SK-N-SH (cell line): ENCODE measurements at regions not wholly inside any gene's neighbourhood (a gene's known extent, or its start where the extent isn't known, plus 50 kb on each side); places are given as distances from the start of the nearest gene placed in this dataset.
A peak's percentile ranks its signal among the peaks of the same experiment; 100 is the strongest.

Source experiments
- CTCF ChIA-PET: fragments of 300-600, 350-600 bp; formaldehyde crosslinking; extraction: SDS; loops from one replicate; lab custom pipeline; 2021; lab: Yijun Ruan, JAX
- POLR2A ChIA-PET: fragments of 350-600 bp; sonication (Branson Sonifier 250); formaldehyde crosslinking; extraction: SDS; loops from one replicate; lab custom pipeline; 2020; ENCODE audit warnings: antibody characterized with exemption, inconsistent platforms; lab: Yijun Ruan, JAX
- DNase-seq: peaks from one replicate; pipeline ENCODE4 v3.0.0; 2012
- H2AFZ ChIP-seq: fragments of 200-600 bp; sonication (generic); 2 replicates; pipeline ENCODE4 v1.8.1; 2016; ENCODE audit warnings: antibody characterized with exemption, mild to moderate bottlenecking, low read depth
- H3F3A ChIP-seq: fragments of 200-600 bp; sonication (generic); replicated peaks from 2 replicates; pipeline ENCODE3; 2016; ENCODE audit warnings: antibody characterized with exemption, mild to moderate bottlenecking; ENCODE audit not compliant: insufficient read depth
- H3K27ac ChIP-seq, 2 experiments: fragments of 200-500 bp in 1 of 2; fragments of 200-600 bp in 1 of 2; sonication (Bioruptor generic) in 1 of 2; sonication (generic), shearing (Covaris generic) in 1 of 2; 2 replicates each; pipeline versions ENCODE4 v1.5.1 to v1.6.1; 2014 to 2016; ENCODE audit warnings: low read depth in 2 of 2, inconsistent platforms in 1 of 2, low read length in 1 of 2, mild to moderate bottlenecking in 1 of 2, mixed read lengths in 1 of 2
- H3K27me3 ChIP-seq: fragments of 200-600 bp; sonication (generic), shearing (Covaris generic); 2 replicates; pipeline ENCODE4 v1.6.1; 2016; ENCODE audit warnings: mixed run types; ENCODE audit not compliant: insufficient read depth
- H3K36me3 ChIP-seq, 2 experiments: fragments of 200-500 bp in 1 of 2; fragments of 200-600 bp in 1 of 2; sonication (Bioruptor generic) in 1 of 2; sonication (generic) in 1 of 2; replicated peaks in 1 of 2; 2 replicates each; pipeline versions ENCODE3 to v1.5.1; 2014 to 2016; ENCODE audit warnings: low read length in 1 of 2, mild to moderate bottlenecking in 1 of 2; ENCODE audit not compliant: insufficient read depth in 2 of 2, control insufficient read depth in 1 of 2
- H3K4me1 ChIP-seq, 2 experiments: fragments of 200-500 bp in 1 of 2; fragments of 200-600 bp in 1 of 2; sonication (Bioruptor generic) in 1 of 2; sonication (generic), shearing (Covaris generic) in 1 of 2; 2 replicates each; pipeline versions ENCODE4 v1.5.1 to v1.6.1; 2014 to 2016; ENCODE audit warnings: low read depth in 1 of 2, low read length in 1 of 2, mixed run types in 1 of 2; ENCODE audit not compliant: insufficient read depth in 2 of 2, control insufficient read depth in 1 of 2
- H3K4me2 ChIP-seq: fragments of 200-600 bp; sonication (generic), shearing (Covaris generic); 2 replicates; pipeline ENCODE4 v1.6.1; 2017; ENCODE audit warnings: mixed run types
- H3K4me3 ChIP-seq, 2 experiments: fragments of 200-500 bp in 1 of 2; fragments of 200-600 bp in 1 of 2; sonication (Bioruptor generic) in 1 of 2; sonication (generic), shearing (Covaris generic) in 1 of 2; 2 replicates each; pipeline versions ENCODE4 v1.5.1 to v1.8.1; 2014 to 2016; ENCODE audit warnings: low read depth in 2 of 2, inconsistent platforms in 1 of 2, low read length in 1 of 2, mild to moderate bottlenecking in 1 of 2, mixed read lengths in 1 of 2, moderate library complexity in 1 of 2
- H3K79me2 ChIP-seq: fragments of 200-600 bp; sonication (generic); 2 replicates; pipeline ENCODE4 v1.8.1; 2017; ENCODE audit warnings: mild to moderate bottlenecking; ENCODE audit not compliant: insufficient read depth
- H3K9ac ChIP-seq: fragments of 200-600 bp; sonication (generic); 2 replicates; pipeline ENCODE4 v1.6.1; 2017; ENCODE audit warnings: mixed run types
- H3K9me2 ChIP-seq: fragments of 200-600 bp; sonication (generic); 2 replicates; pipeline ENCODE4 v1.6.1; 2017; ENCODE audit warnings: mixed run types
- H3K9me3 ChIP-seq: fragments of 200-600 bp; sonication (generic); 2 replicates; pipeline ENCODE4 v1.6.1; 2017; ENCODE audit warnings: mixed run types, mild to moderate bottlenecking, moderate library complexity
- H4K20me1 ChIP-seq: fragments of 200-600 bp; sonication (generic); 2 replicates; pipeline ENCODE4 v1.6.1; 2017; ENCODE audit warnings: mild to moderate bottlenecking, mixed run types; ENCODE audit not compliant: insufficient read depth
- CTCF ChIP-seq: fragments of 200-600 bp; sonication (generic); IDR thresholded peaks from 2 replicates; pipeline ENCODE4 v1.6.1; 2017; ENCODE audit warnings: antibody characterized with exemption, mild to moderate bottlenecking, moderate library complexity
- EP300 ChIP-seq, 2 experiments: IDR thresholded peaks; 2 replicates each; pipeline versions ENCODE4 v1.4.0 to v1.6.1; 2012; ENCODE audit warnings: borderline replicate concordance in 1 of 2, low read depth in 1 of 2, low read length in 1 of 2
- EZH2phosphoT487 ChIP-seq: fragments of 200-600 bp; sonication (generic); IDR thresholded peaks from 2 replicates; pipeline ENCODE4 v1.6.1; 2017; ENCODE audit warnings: low read depth, mixed run types, mild to moderate bottlenecking, antibody characterized with exemption, moderate library complexity, borderline replicate concordance
- FOXJ3 ChIP-seq: sonication (generic); formaldehyde crosslinking; IDR thresholded peaks from 2 replicates; pipeline ENCODE4 v1.5.1; 2020; ENCODE audit warnings: mild to moderate bottlenecking, missing genetic modification reagents
- GABPA ChIP-seq: IDR thresholded peaks from 2 replicates; pipeline ENCODE4 v1.4.0; 2012; ENCODE audit warnings: low read depth, mild to moderate bottlenecking
- MAX ChIP-seq: IDR thresholded peaks from 2 replicates; pipeline ENCODE4 v1.4.0; 2012; ENCODE audit warnings: low read depth
- MXI1 ChIP-seq: IDR thresholded peaks from 2 replicates; pipeline ENCODE4 v1.6.1; 2012; ENCODE audit warnings: mild to moderate bottlenecking, low read depth, low read length, improper control_type of control experiment
- NFIC ChIP-seq: IDR thresholded peaks from 2 replicates; pipeline ENCODE4 v1.4.0; 2012; ENCODE audit warnings: borderline replicate concordance
- POLR2AphosphoS5 ChIP-seq: IDR thresholded peaks from 2 replicates; pipeline ENCODE4 v1.6.1; 2012; ENCODE audit warnings: low read depth, low read length
- RAD21 ChIP-seq: IDR thresholded peaks from 2 replicates; pipeline ENCODE4 v1.6.1; 2012; ENCODE audit warnings: mild to moderate bottlenecking, low read length
- REST ChIP-seq: IDR thresholded peaks from 2 replicates; pipeline ENCODE4 v1.6.1; 2012; ENCODE audit warnings: mild to moderate bottlenecking, low read depth, low read length, moderate library complexity
- RFX5 ChIP-seq: IDR thresholded peaks from 2 replicates; pipeline ENCODE4 v1.6.1; 2012; ENCODE audit warnings: mild to moderate bottlenecking, improper control_type of control experiment, low read length
- SIN3A ChIP-seq: IDR thresholded peaks from 2 replicates; pipeline ENCODE4 v1.6.1; 2012; ENCODE audit warnings: low read depth, mild to moderate bottlenecking, low read length, moderate library complexity, borderline replicate concordance
- TCF12 ChIP-seq: IDR thresholded peaks from 2 replicates; pipeline ENCODE4 v1.4.0; 2012
- TEAD4 ChIP-seq: IDR thresholded peaks from 2 replicates; pipeline ENCODE4 v1.4.0; 2012; ENCODE audit warnings: mild to moderate bottlenecking, borderline replicate concordance; ENCODE audit not compliant: insufficient read depth
- USF2 ChIP-seq: fragments of 150-350 bp; IDR thresholded peaks from 2 replicates; pipeline ENCODE4 v1.6.1; 2017; ENCODE audit warnings: antibody characterized with exemption, low read length, low read depth, borderline replicate concordance
- WGBS: methylation state at CpG from one replicate; pipeline ENCODE4 v1.1.6; 2017; ENCODE audit warnings: low lambda C conversion rate; 5-methylcytosine and 5-hydroxymethylcytosine counted together

GRCh38 chr11:130783323-130783722 lies 133.0 kb downstream of the SNX19 start:
- H3K36me3 ChIP-seq: no peaks in the 10 kb centered on the region
- H3K9ac ChIP-seq: no peak overlapping the region
- no peak overlapping the region for H3K4me3 ChIP-seq
- H3K79me2 ChIP-seq: no peaks in the 10 kb centered on the region
- H3K27ac ChIP-seq: peak overlapping the region in 1 of 2 experiments; percentile 76; a peak in 2 of 4 replicates
- peaks cover 0 to 20% of the 10 kb centered on the region in 2 experiments; a peak in 1 of 4 replicates for H3K4me1 ChIP-seq
- H2AFZ ChIP-seq: no peak overlapping the region
- H3K9me2 ChIP-seq: no peaks in the 10 kb centered on the region
- peaks cover 21% of the 10 kb centered on the region for H3F3A ChIP-seq
- WGBS: 95% methylated on average over 2 of the region's 2 CpGs
- no peaks in the 10 kb centered on the region for H3K27me3 ChIP-seq
- no peak for TF ChIP-seq FOXJ3 (CRISPR knock-in tag)
- TF ChIP-seq NFIC: no peak
- TF ChIP-seq REST: no peak
- TF ChIP-seq USF2: no peak
- no peak for TF ChIP-seq RFX5
- TF ChIP-seq TCF12: no peak
- no peak for TF ChIP-seq SIN3A
- TF ChIP-seq EZH2phosphoT487: no peak
- no peak for TF ChIP-seq GABPA
- no peak for TF ChIP-seq CTCF
- no peak for TF ChIP-seq RAD21
- no peak for TF ChIP-seq MXI1
- no peak for TF ChIP-seq MAX
- TF ChIP-seq TEAD4: no peak
- TF ChIP-seq POLR2AphosphoS5: no peak
- no peak for TF ChIP-seq EP300 (IDR thresholded peaks at IDR 0.05; ENCODE audit: borderline replicate concordance in 1 of 2, low read depth in 1 of 2, low read length in 1 of 2)
- POLR2A ChIA-PET: no interaction called here
- CTCF ChIA-PET: interaction anchor here (1.1 kb wide), 1 partner anchor 79 kb away, joined by 3 read pairs; no protein-coding TSS in a partner anchor
- H3K4me2 ChIP-seq: no peak overlapping the region; the same call in 1 of the 2 replicates
- H4K20me1 ChIP-seq: no peaks in the 10 kb centered on the region
- no peaks in the 10 kb centered on the region for H3K9me3 ChIP-seq
- DNase-seq: no peak
